ENCODE measurements at regions not wholly inside any gene's neighbourhood (a gene's known extent, or its start where the extent isn't known, plus 50 kb on each side); places are given as distances from the start of the nearest gene placed in this dataset.

DNA sequence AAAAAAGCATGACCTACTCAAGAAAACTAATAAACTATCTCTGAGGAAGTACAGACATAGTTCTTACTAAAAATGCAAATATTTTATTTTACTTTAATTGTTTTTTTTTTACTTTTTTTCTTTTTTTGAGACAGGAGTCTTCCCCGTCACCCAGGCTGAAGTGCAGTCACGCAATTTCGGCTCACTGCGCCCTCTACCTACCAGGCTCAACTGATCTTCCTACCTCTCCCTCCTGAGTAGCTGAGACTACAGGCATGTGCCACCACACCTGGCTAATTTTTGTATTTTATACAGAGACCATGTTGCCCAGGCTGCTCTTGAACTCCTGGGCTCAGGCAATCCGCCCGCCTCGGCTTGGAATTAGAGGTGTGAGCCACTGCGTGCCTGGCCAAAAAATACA is 1263.1 kb downstream of the KCNT2 start:
- TF ChIP-seq, protein P1, sequence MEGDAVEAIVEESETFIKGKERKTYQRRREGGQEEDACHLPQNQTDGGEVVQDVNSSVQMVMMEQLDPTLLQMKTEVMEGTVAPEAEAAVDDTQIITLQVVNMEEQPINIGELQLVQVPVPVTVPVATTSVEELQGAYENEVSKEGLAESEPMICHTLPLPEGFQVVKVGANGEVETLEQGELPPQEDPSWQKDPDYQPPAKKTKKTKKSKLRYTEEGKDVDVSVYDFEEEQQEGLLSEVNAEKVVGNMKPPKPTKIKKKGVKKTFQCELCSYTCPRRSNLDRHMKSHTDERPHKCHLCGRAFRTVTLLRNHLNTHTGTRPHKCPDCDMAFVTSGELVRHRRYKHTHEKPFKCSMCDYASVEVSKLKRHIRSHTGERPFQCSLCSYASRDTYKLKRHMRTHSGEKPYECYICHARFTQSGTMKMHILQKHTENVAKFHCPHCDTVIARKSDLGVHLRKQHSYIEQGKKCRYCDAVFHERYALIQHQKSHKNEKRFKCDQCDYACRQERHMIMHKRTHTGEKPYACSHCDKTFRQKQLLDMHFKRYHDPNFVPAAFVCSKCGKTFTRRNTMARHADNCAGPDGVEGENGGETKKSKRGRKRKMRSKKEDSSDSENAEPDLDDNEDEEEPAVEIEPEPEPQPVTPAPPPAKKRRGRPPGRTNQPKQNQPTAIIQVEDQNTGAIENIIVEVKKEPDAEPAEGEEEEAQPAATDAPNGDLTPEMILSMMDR (IDR thresholded peaks at IDR 0.05) = no peak
- no peak for TF ChIP-seq POLR2AphosphoS5 (IDR thresholded peaks at IDR 0.05)
